Fibroblast of lung (primary cell): ENCODE measurements at regions not wholly inside any gene's neighbourhood (a gene's known extent, or its start where the extent isn't known, plus 50 kb on each side); places are given as distances from the start of the nearest gene placed in this dataset.
"Not testable (repeated sequence)": the region's sequence is repeated elsewhere in the genome, so short reads cannot be mapped to it uniquely, and the experiment has no call there.

Experiments
- DNase-seq, 2 donors: peaks; one replicate each; pipeline versions ENCODE4 v3.0.0 to v3.0.0-alpha.2; 2010; ENCODE audit warnings: low read depth in 2 of 2
- H2AFZ ChIP-seq: 2 replicates; pipeline ENCODE4 v1.5.1; 2012; ENCODE audit warnings: low read length, control low read depth, inconsistent platforms
- H3K27ac ChIP-seq: 2 replicates; pipeline ENCODE4 v1.5.1; 2011; ENCODE audit warnings: low read length, control low read depth; ENCODE audit not compliant: insufficient read depth
- H3K27me3 ChIP-seq: 2 replicates; pipeline ENCODE4 v1.5.1; 2011; ENCODE audit warnings: mild to moderate bottlenecking, low read length; ENCODE audit not compliant: control insufficient read depth, insufficient read depth
- H3K36me3 ChIP-seq: 2 replicates; pipeline ENCODE4 v1.5.1; 2011; ENCODE audit warnings: low read length; ENCODE audit not compliant: control insufficient read depth, insufficient read depth
- H3K4me1 ChIP-seq: 2 replicates; pipeline ENCODE4 v1.5.1; 2011; ENCODE audit warnings: low read length; ENCODE audit not compliant: control insufficient read depth, insufficient read depth; ENCODE audit errors: extremely low read depth
- H3K4me2 ChIP-seq: 2 replicates; pipeline ENCODE4 v1.5.1; 2011; ENCODE audit warnings: low read length, control low read depth; ENCODE audit not compliant: insufficient read depth; ENCODE audit errors: extremely low read depth
- H3K4me3 ChIP-seq, 4 experiments: fragments of 200-600 bp in 1 of 4; sonication (generic) in 1 of 4; replicated peaks in 1 of 4; 2 replicates each; pipeline ENCODE4 v1.5.1; 2011 to 2016; ENCODE audit warnings: low read length in 4 of 4, low read depth in 3 of 4, mild to moderate bottlenecking in 3 of 4, control low read depth in 2 of 4, inconsistent platforms in 1 of 4, mixed read lengths in 1 of 4; ENCODE audit not compliant: insufficient read depth in 1 of 4; ENCODE audit errors: control extremely low read depth in 1 of 4
- H3K79me2 ChIP-seq: 2 replicates; pipeline ENCODE4 v1.5.1; 2012; ENCODE audit warnings: mild to moderate bottlenecking, low read length, inconsistent platforms; ENCODE audit not compliant: control insufficient read depth, insufficient read depth
- H3K9ac ChIP-seq: 2 replicates; pipeline ENCODE4 v1.5.1; 2011; ENCODE audit warnings: mild to moderate bottlenecking, low read length, control low read depth; ENCODE audit not compliant: insufficient read depth
- H3K9me3 ChIP-seq: 2 replicates; pipeline ENCODE4 v1.5.1; 2012; ENCODE audit warnings: low read depth, low read length; ENCODE audit not compliant: control insufficient read depth, insufficient read depth
- H4K20me1 ChIP-seq: 2 replicates; pipeline ENCODE4 v1.5.1; 2011; ENCODE audit warnings: low read length; ENCODE audit not compliant: control insufficient read depth, insufficient read depth; ENCODE audit errors: extremely low read depth
- CTCF ChIP-seq, 2 donors: IDR thresholded peaks in 1 of 2; conservative IDR thresholded peaks in 1 of 2; 1 replicate in 1 of 2; 2 replicates in 1 of 2; pipeline ENCODE4 v1.5.1; 2011 to 2012; ENCODE audit warnings: low read length in 2 of 2, control low read depth in 1 of 2, inconsistent platforms in 1 of 2, low read depth in 1 of 2, mild to moderate bottlenecking in 1 of 2
- EZH2 ChIP-seq: IDR thresholded peaks from 2 replicates; pipeline ENCODE4 v1.5.1; 2012; ENCODE audit warnings: low read length, control low read depth, mild to moderate bottlenecking; ENCODE audit errors: missing control alignments

GRCh38 chr6:105859457-105859856 is 226.7 kb upstream of the PRDM1 start:
- H3K4me1 ChIP-seq: no peaks in the 10 kb centered on the region
- H3K79me2 ChIP-seq: no peaks in the 10 kb centered on the region
- no peaks in the 10 kb centered on the region for H3K27me3 ChIP-seq
- no peak for DNase-seq
- no peaks in the 10 kb centered on the region for H3K36me3 ChIP-seq
- H3K27ac ChIP-seq: no peak overlapping the region
- H3K9me3 ChIP-seq: no peaks in the 10 kb centered on the region
- H4K20me1 ChIP-seq: no peaks in the 10 kb centered on the region
- H2AFZ ChIP-seq: no peak overlapping the region
- no peak overlapping the region for H3K4me3 ChIP-seq
- H3K4me2 ChIP-seq: no peak overlapping the region
- no peak overlapping the region for H3K9ac ChIP-seq
- TF ChIP-seq CTCF (conservative IDR thresholded peaks at IDR 0.05 in 1 of 2, IDR thresholded peaks at IDR 0.05 in 1 of 2; ENCODE audit: low read depth in 1 of 2, low read length in 2 of 2) (no peak), EZH2 (no peak)

GRCh38 chr6:105858639-105859038 is 227.5 kb upstream of the PRDM1 start:
- DNase-seq, H3K36me3 ChIP-seq, H3K4me2 ChIP-seq, H2AFZ ChIP-seq, H3K79me2 ChIP-seq, H3K27me3 ChIP-seq, H3K27ac ChIP-seq, H3K9me3 ChIP-seq, H3K4me3 ChIP-seq, H4K20me1 ChIP-seq, H3K9ac ChIP-seq, H3K4me1 ChIP-seq: not testable (repeated sequence)

- H3K4me2 ChIP-seq: no peak overlapping the region
- peaks cover 4% of the 10 kb centered on the region for H3K4me1 ChIP-seq
- no peaks in the 10 kb centered on the region for H3K36me3 ChIP-seq
- H3K79me2 ChIP-seq: no peaks in the 10 kb centered on the region
- no peaks in the 10 kb centered on the region for H4K20me1 ChIP-seq
- H3K9me3 ChIP-seq: no peaks in the 10 kb centered on the region
- no peak overlapping the region for H2AFZ ChIP-seq
- no peak for DNase-seq
- H3K4me3 ChIP-seq: no peak overlapping the region
- no peak for TF ChIP-seq CTCF (conservative IDR thresholded peaks at IDR 0.05 in 1 of 2, IDR thresholded peaks at IDR 0.05 in 1 of 2; ENCODE audit: low read depth in 1 of 2, low read length in 2 of 2)
- TF ChIP-seq EZH2: no peak
- H3K9ac ChIP-seq: no peak overlapping the region
- H3K27ac ChIP-seq: no peak overlapping the region
- H3K27me3 ChIP-seq: no peaks in the 10 kb centered on the region
Observed at GRCh38 chr6:105855433-105855832, 230.7 kb upstream of the PRDM1 start.

GRCh38 chr6:105853979-105854378 is 232.2 kb upstream of the PRDM1 start:
- H2AFZ ChIP-seq, H3K9ac ChIP-seq, H3K4me1 ChIP-seq, H3K27me3 ChIP-seq, H3K4me3 ChIP-seq, H3K79me2 ChIP-seq, H3K9me3 ChIP-seq, H4K20me1 ChIP-seq, H3K36me3 ChIP-seq, H3K27ac ChIP-seq, H3K4me2 ChIP-seq, DNase-seq: not testable (repeated sequence)
